ENCODE measurements at regions not wholly inside any gene's neighbourhood (a gene's known extent, or its start where the extent isn't known, plus 50 kb on each side); places are given as distances from the start of the nearest gene placed in this dataset.

DNA sequence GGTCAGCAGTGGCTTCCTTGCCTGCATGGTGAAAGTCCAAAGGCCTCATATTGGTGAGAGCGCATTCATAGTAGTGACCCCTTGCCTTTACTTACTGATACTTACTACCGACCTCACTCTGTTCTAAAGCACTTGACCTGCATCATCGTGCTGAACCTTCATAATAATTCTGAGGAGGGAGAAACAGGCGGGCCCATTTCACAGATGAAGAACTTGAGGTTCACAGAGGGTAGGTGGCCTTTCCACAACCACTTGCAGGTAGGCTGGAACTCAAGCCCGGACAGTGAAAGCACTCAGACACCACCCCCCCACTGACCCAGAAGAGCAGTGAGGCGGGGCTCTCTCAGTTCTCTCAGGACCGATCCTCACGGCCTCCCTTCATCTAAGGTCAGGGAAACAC, 149.4 kb upstream of the CHST15 start:
- TF ChIP-seq, protein P1, sequence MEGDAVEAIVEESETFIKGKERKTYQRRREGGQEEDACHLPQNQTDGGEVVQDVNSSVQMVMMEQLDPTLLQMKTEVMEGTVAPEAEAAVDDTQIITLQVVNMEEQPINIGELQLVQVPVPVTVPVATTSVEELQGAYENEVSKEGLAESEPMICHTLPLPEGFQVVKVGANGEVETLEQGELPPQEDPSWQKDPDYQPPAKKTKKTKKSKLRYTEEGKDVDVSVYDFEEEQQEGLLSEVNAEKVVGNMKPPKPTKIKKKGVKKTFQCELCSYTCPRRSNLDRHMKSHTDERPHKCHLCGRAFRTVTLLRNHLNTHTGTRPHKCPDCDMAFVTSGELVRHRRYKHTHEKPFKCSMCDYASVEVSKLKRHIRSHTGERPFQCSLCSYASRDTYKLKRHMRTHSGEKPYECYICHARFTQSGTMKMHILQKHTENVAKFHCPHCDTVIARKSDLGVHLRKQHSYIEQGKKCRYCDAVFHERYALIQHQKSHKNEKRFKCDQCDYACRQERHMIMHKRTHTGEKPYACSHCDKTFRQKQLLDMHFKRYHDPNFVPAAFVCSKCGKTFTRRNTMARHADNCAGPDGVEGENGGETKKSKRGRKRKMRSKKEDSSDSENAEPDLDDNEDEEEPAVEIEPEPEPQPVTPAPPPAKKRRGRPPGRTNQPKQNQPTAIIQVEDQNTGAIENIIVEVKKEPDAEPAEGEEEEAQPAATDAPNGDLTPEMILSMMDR (IDR thresholded peaks at IDR 0.05): no peak
- TF ChIP-seq POLR2A (IDR thresholded peaks at IDR 0.05): no peak

All from Peyer's patch (tissue), 4 donors.